GM19238 (cell line): ENCODE measurements at regions not wholly inside any gene's neighbourhood (a gene's known extent, or its start where the extent isn't known, plus 50 kb on each side); places are given as distances from the start of the nearest gene placed in this dataset.

ENCODE experiments used
- DNase-seq: peaks from one replicate; pipeline ENCODE4 v3.0.0; 2011; ENCODE audit warnings: low spot score; ENCODE audit not compliant: insufficient read length

- no peak for DNase-seq
Measured at GRCh38 chr10:28922127-28922526, 244.8 kb downstream of the BAMBI start.

DNA sequence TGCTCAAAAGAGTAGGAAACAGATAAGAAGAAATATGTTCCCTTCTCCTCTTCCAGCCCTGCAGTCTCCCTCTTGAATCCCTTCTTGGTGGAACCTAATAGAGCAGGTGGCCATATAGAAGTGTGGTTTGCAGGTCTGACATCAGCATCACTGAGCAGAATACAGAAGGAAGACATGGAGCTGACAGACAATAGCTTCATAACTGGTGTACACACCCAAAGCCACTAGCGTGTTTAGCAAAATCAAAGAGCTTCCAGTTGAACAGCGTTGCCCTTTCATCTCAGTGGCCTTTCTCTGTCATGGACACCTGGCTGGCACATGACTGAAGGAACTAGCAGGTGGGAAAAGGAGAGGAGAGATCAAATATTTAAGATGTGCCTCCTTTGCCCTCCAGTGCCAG is 245.5 kb downstream of the BAMBI start:
- no peak for DNase-seq

DNA sequence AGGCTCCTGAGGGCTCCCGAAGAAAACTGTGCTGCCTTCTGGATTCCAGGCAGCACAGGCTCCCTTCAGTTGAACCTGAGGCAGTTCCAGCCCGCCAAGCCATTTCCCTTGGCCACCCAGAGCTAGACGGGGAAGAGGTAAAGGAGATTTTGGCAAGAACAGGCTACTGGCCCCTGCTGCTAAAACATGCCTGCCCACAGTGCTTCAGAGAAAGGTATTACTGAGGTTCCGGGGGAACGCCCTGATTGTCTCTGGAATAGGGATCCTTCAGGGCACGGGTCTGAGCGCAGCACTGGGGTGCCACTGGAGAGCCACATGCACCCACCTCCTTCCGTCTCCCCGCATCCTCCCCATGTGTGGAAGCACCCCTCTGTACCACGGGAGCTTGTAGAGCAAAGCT is 247.4 kb downstream of the BAMBI start:
- no peak for DNase-seq

- DNase-seq: no peak
Measured at GRCh38 chr10:28925121-28925663, 247.9 kb downstream of the BAMBI start.

DNA sequence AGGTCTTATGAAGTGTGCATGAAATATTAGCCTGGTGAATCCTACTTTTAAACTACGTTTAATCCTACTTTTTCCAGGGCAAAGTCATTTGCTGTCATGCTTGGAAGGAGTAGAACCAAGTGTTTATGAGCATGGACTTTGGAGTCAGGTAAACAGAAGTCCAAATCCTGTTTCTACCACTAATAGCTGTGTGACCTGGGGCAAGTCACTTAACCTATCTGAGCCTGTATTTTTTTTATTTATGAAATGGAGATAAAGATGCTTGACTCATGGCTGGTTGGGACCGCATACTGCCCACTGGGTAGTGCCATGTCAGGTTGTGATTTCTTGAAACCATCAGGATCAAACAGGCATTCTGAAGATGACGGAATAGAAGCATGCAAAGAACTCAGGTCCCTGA is 249.6 kb downstream of the BAMBI start:
- DNase-seq: no peak

DNA sequence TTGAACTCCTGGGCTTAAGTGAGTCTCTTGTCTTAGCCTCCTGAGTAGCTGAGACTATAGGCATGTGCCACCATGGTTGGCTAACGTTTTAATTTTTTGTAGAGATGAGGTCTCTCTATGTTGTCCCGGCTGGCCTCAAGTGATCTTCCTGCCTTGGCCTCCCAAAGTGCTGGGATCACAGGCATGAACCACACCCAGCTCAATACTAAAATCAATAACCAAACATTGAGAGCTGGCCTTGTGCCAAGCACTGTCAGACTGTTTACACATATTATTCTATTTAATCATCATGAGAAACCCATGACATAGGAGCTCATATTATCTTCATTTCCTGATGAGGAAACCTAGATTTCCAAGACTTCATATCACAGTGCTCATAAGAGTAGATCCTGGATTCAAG is 251.2 kb downstream of the BAMBI start:
- no peak for DNase-seq

- DNase-seq: no peak
Measured at GRCh38 chr10:28929942-28930341, 252.6 kb downstream of the BAMBI start.

DNA sequence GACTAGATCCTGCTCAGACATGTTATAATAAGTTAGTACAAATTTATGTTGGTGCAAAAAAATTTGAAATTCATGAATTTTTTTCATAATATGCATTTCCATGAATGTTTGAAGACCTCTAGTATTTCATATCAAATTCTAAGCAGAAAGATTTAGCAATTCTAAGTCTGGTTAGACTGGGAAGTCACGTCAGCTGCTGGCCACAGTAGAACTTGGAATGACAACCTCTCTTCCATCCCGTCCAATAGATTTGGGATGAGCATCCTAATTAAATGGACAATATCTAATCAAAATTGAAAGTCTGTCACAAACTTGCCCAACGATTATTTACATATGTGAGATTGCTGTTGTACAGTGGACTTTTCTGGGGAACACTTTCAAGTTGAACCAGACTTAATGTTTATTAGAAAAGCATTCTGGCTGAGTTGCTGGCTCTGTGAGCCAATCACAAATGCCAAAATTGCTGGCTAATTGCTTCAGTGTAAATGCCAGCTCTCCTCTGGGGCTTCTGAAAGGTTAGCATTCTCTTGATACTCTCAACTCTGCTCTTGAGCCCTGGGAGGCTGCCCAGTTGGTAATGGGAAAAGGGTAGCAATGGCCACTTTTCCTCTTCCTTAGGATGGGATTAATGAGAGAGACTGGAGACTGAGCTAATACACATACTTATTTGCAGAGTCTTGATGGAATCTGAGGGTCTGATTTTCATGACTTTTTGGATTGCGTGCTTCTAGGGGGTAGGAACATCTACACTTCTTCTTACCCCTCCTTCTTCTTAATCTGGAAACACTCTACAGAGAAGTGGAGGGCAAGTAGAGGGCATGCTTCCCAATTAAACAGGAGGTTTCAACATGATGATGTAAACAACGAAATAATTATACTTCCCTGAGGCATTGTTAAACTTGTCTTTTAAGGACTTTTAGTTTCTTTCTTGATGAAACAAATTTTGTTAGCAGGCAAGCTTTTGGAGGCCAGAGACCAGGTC is 253.5 kb downstream of the BAMBI start:
- DNase-seq: no peak

DNA sequence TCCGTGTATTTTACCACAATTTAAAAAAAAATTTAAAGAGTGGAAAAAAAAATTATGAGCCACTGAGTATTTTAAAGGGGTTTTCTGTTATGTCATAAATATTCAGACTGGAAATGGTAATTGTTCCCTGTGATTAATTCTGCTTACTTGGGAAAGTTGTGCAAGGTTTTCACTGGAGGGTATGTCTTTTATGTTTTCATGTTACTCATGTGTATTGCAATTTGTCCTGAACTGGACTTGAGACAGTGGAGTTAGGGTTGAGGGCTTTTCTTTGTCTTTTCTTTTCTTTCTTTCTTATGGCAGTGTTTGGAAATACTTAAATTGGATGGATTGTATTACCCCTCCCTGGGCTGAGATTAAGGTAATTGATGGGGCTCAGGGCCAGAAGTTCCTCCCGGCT is 257.7 kb downstream of the BAMBI start:
- DNase-seq: no peak

- no peak for DNase-seq
Measured at GRCh38 chr10:28937959-28938358, 260.6 kb downstream of the BAMBI start.

GRCh38 chr10:28938745-28939144 is 261.4 kb downstream of the BAMBI start:
- DNase-seq: no peak

DNA sequence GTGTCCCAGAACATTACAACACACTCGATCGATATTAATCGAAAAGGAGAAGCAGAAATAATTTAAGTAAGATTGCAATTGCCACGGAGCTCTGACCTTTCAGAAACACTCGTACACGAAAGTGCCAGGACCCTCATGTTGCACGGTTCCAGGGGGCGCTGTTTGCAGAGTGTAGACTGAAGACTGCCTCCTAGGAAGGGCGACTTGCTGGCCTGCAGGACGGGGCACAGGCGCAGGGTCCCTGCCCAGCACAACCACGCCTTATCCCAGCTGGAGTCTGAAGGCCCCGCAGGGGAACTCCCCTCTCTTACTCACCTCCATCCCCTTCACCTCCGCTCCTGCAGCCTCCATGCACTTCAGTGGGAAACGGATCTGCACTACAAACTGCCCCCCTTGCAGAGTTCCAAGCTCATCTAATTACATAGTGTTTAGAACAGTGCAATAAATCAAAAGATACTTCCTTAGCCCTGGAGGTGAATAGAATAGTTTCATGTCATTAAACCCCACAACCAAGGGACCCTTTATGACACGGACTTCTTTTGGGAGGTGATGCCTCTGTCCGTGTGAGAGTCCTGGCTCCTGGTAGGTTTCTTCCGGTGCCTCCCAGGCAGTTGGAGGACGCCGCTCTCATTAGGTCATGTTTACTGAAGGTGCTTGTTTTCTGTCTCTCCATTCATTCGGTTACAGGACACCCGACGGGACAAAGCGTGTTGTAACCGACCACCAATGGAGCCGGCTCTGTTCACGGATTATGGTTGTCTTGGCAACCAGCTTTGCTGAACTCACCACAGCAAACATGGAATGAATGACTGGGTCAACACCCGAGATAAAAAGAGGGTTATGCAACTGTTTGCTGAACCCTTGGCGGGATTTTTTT is 262.2 kb downstream of the BAMBI start:
- no peak for DNase-seq

GRCh38 chr10:28940158-28940888 is 263.0 kb downstream of the BAMBI start:
- DNase-seq: no peak

GRCh38 chr10:28942012-28942411 is 264.7 kb downstream of the BAMBI start:
- DNase-seq: no peak

GRCh38 chr10:28945959-28946358 is 268.6 kb downstream of the BAMBI start:
- DNase-seq: no peak

DNA sequence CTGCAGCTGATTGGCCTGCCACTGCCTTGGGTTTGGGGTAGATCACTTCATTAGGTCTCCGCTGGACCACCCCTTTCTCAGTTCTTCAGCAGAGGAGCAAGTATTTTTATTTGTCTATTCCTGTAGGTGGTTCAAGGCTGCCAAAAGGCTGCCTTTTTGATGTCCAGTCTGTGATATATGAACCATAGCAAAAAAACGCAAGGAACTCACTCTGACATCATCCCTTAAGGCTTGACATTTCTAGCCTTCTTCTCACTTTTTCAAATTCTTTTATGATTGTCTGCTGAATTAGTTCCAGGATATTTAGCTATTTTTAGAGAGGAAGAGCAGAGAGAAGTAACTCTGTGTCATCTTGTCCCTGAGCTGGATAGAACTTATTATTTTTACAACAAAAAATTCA is 269.2 kb downstream of the BAMBI start:
- DNase-seq: no peak

DNA sequence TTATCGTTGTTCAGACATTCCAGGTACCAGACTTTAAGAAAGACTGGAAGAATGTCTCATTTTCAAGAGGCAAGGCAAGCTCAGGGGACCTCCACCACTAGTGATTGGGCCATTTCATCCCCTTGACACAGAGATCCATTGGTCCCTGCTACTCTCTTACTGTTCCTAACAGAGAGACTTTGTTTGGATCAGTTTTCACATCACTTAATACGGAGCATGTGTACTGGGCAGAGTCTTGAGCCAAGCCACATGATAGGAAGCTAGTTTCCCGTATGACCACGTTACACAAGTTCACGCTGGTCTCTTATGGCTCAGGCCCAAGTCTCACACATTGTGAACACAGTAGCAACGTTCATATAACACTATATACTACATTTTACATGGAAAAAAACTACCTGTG is 269.9 kb downstream of the BAMBI start:
- no peak for DNase-seq

- no peak for DNase-seq
Measured at GRCh38 chr10:28948046-28948445, 270.7 kb downstream of the BAMBI start.

GRCh38 chr10:28949005-28950004 is 272.0 kb downstream of the BAMBI start:
- no peak for DNase-seq

GRCh38 chr10:28951484-28951883 is 274.2 kb downstream of the BAMBI start:
- DNase-seq: no peak
